CD14-positive monocyte (primary cell): ENCODE measurements at regions not wholly inside any gene's neighbourhood (a gene's known extent, or its start where the extent isn't known, plus 50 kb on each side); places are given as distances from the start of the nearest gene placed in this dataset.

ENCODE experiments used
- DNase-seq, 3 donors: peaks; one replicate each; pipeline ENCODE4 v3.0.0-alpha.2; 2011 to 2022
- H2AFZ ChIP-seq: 2 replicates; pipeline ENCODE4 v1.6.0; 2012; ENCODE audit warnings: mild to moderate bottlenecking, low read depth, low read length, inconsistent platforms; ENCODE audit not compliant: insufficient read depth, poor library complexity, severe bottlenecking
- H3K27ac ChIP-seq, 2 donors: 1 replicate in 1 of 2; 2 replicates in 1 of 2; pipeline ENCODE4 v1.5.1; 2012 to 2013; ENCODE audit warnings: low read length in 2 of 2, control low read depth in 1 of 2, inconsistent platforms in 1 of 2, low read depth in 1 of 2, mild to moderate bottlenecking in 1 of 2
- H3K27me3 ChIP-seq, 2 donors: one replicate each; pipeline versions ENCODE4 v1.6.0 to v1.6.1; 2011 to 2013; ENCODE audit warnings: low read length in 2 of 2; ENCODE audit not compliant: control insufficient read depth in 2 of 2, insufficient read depth in 2 of 2
- H3K36me3 ChIP-seq, 2 donors: replicated peaks in 1 of 2; 1 replicate in 1 of 2; 2 replicates in 1 of 2; pipeline versions ENCODE4 v1.5.1 to v1.6.1; 2012 to 2013; ENCODE audit warnings: low read length in 2 of 2, control low read depth in 1 of 2, inconsistent platforms in 1 of 2, mild to moderate bottlenecking in 1 of 2; ENCODE audit not compliant: insufficient read depth in 2 of 2, control insufficient read depth in 1 of 2
- H3K4me1 ChIP-seq, 2 donors: 1 replicate in 1 of 2; 2 replicates in 1 of 2; pipeline versions ENCODE4 v1.5.1 to v1.6.1; 2012 to 2013; ENCODE audit warnings: low read length in 2 of 2, control low read depth in 1 of 2, inconsistent platforms in 1 of 2, mild to moderate bottlenecking in 1 of 2, moderate library complexity in 1 of 2; ENCODE audit not compliant: insufficient read depth in 2 of 2, control insufficient read depth in 1 of 2
- H3K4me2 ChIP-seq: replicated peaks from 2 replicates; pipeline ENCODE3; 2012; ENCODE audit warnings: low read length, moderate library complexity, mild to moderate bottlenecking; ENCODE audit not compliant: poor library complexity, severe bottlenecking; ENCODE audit errors: extremely low read depth
- H3K4me3 ChIP-seq, 3 experiments: fragments of 200-600 bp in 1 of 3; sonication (generic) in 1 of 3; replicated peaks in 1 of 3; 1 replicate in 2 of 3; 2 replicates in 1 of 3; pipeline ENCODE4 v1.5.1; 2011 to 2013; ENCODE audit warnings: low read length in 3 of 3, mild to moderate bottlenecking in 3 of 3, control low read depth in 2 of 3, low read depth in 2 of 3, inconsistent platforms in 1 of 3, moderate library complexity in 1 of 3
- H3K79me2 ChIP-seq: 2 replicates; pipeline ENCODE4 v1.6.0; 2012; ENCODE audit warnings: mild to moderate bottlenecking, control low read depth, inconsistent platforms, low read length, moderate library complexity; ENCODE audit not compliant: insufficient read depth
- H3K9ac ChIP-seq: 2 replicates; pipeline ENCODE4 v1.6.0; 2017; ENCODE audit warnings: low read length, mild to moderate bottlenecking; ENCODE audit not compliant: insufficient read depth, poor library complexity, severe bottlenecking
- H3K9me3 ChIP-seq, 2 donors: replicated peaks in 1 of 2; 1 replicate in 1 of 2; 2 replicates in 1 of 2; pipeline versions ENCODE4 v1.5.1 to v1.6.1; 2012 to 2013; ENCODE audit warnings: low read length in 2 of 2, control low read depth in 1 of 2; ENCODE audit not compliant: control insufficient read depth in 1 of 2, insufficient read depth in 1 of 2
- H4K20me1 ChIP-seq: 2 replicates; pipeline ENCODE4 v1.6.0; 2012; ENCODE audit warnings: mild to moderate bottlenecking, low read length, control low read depth, moderate library complexity; ENCODE audit not compliant: insufficient read depth
- H3K27ac Mint-ChIP-seq, 7 donors: one replicate each; pipeline ENCODE4 v1.8.0; 2020; ENCODE audit warnings: mild to moderate bottlenecking in 7 of 7, mixed read lengths in 7 of 7, moderate library complexity in 6 of 7, inconsistent platforms in 2 of 7
- H3K27me3 Mint-ChIP-seq, 3 donors: one replicate each; pipeline ENCODE4 v1.8.0; 2021 to 2022; ENCODE audit warnings: low read depth in 3 of 3, mild to moderate bottlenecking in 3 of 3, mixed read lengths in 3 of 3, moderate library complexity in 3 of 3, inconsistent platforms in 1 of 3
- H3K36me3 Mint-ChIP-seq, 2 donors: one replicate each; pipeline ENCODE4 v1.8.0; 2020; ENCODE audit warnings: mixed read lengths in 2 of 2, inconsistent platforms in 1 of 2, mild to moderate bottlenecking in 1 of 2
- H3K4me1 Mint-ChIP-seq: one replicate; pipeline ENCODE4 v1.8.0; 2020; ENCODE audit warnings: mild to moderate bottlenecking, mixed read lengths
- H3K4me3 Mint-ChIP-seq, 2 donors: one replicate each; pipeline ENCODE4 v1.8.0; 2020; ENCODE audit warnings: mild to moderate bottlenecking in 2 of 2, mixed read lengths in 2 of 2, moderate library complexity in 1 of 2
- H3K9me3 Mint-ChIP-seq, 7 donors: one replicate each; pipeline ENCODE4 v1.8.0; 2020 to 2022; ENCODE audit warnings: mixed read lengths in 7 of 7, mild to moderate bottlenecking in 6 of 7, moderate library complexity in 6 of 7, inconsistent platforms in 2 of 7
- WGBS: methylation state at CpG from one replicate; pipeline ENCODE4 v1.1.5; 2013; ENCODE audit warnings: missing lambda C conversion rate; ENCODE audit not compliant: insufficient coverage; 5-methylcytosine and 5-hydroxymethylcytosine counted together
- intact Hi-C, 2 donors: fragments of 100-400 bp; cut with micrococcal nuclease; formaldehyde crosslinking; loops; one replicate each; pipeline versions ENCODE4 v1.15.0 to v1.15.1; 2023
- TF ChIP-seq, protein P1 (sequence below): fragments of 200-600 bp; IDR thresholded peaks from one replicate; pipeline ENCODE4 v1.8.0; 2022; ENCODE audit warnings: antibody characterized with exemption, mild to moderate bottlenecking

DNA sequence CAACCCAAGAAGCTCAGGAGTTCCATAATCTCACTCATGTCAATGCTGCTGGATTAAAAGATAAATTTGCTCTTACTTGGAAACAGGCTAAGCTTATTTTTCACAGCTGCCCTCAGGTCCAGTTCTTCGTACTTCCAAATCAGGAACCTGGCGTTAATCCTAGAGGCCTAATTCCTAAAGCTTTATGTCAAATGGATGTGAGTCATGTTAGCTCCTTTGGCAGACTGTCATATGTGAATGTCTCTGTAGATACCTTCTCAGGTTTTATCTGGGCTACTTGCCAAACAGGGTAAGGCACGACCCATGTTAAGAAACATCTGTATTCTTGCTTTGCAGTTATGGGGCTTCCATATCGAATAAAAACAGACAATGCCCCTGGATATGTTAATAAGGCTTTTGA lies 504.6 kb downstream of the ALG10 start:
- Histone ChIP-seq H3K4me1 (no peaks in the 10 kb centered on the region), H3K9me3 (peaks cover 37 to 93% of the 10 kb centered on the region in 2 donors), H3K79me2 (no peaks in the 10 kb centered on the region), H3K27me3 (no peaks in the 10 kb centered on the region), H2AFZ (no peak overlapping the region), H3K4me3 (no peak overlapping the region), H3K27ac (no peak overlapping the region), H3K4me2 (no peak overlapping the region), H4K20me1 (no peaks in the 10 kb centered on the region), H3K9ac (no peak overlapping the region), H3K36me3 (no peaks in the 10 kb centered on the region)
- Mint-ChIP-seq H3K36me3 (no peaks in the 10 kb centered on the region), H3K4me1 (no peaks in the 10 kb centered on the region), H3K27ac (no peak overlapping the region), H3K27me3 (no peaks in the 10 kb centered on the region), H3K9me3 (peaks cover 16 to 32% (median 25%) of the 10 kb centered on the region in 7 donors), H3K4me3 (no peak overlapping the region)
- 100% methylated on average over 2 of the region's 4 CpGs for WGBS
- intact Hi-C loops, result no loop called here
- TF ChIP-seq, protein P1, sequence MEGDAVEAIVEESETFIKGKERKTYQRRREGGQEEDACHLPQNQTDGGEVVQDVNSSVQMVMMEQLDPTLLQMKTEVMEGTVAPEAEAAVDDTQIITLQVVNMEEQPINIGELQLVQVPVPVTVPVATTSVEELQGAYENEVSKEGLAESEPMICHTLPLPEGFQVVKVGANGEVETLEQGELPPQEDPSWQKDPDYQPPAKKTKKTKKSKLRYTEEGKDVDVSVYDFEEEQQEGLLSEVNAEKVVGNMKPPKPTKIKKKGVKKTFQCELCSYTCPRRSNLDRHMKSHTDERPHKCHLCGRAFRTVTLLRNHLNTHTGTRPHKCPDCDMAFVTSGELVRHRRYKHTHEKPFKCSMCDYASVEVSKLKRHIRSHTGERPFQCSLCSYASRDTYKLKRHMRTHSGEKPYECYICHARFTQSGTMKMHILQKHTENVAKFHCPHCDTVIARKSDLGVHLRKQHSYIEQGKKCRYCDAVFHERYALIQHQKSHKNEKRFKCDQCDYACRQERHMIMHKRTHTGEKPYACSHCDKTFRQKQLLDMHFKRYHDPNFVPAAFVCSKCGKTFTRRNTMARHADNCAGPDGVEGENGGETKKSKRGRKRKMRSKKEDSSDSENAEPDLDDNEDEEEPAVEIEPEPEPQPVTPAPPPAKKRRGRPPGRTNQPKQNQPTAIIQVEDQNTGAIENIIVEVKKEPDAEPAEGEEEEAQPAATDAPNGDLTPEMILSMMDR, result no peak
- DNase-seq, result no peak

GRCh38 chr12:34547276-34547675 lies 525.0 kb downstream of the ALG10 start:
- WGBS, result 80% methylated on average over 2 of the region's 4 CpGs
- no peaks in the 10 kb centered on the region for H3K36me3 Mint-ChIP-seq
- no peaks in the 10 kb centered on the region for H3K36me3 ChIP-seq
- no peak overlapping the region for H3K4me3 ChIP-seq
- peaks cover 0 to 99% of the 10 kb centered on the region in 2 donors for H3K9me3 ChIP-seq
- intact Hi-C loops, result no loop called here
- H3K27ac Mint-ChIP-seq, result no peak overlapping the region
- H3K27me3 ChIP-seq, result no peaks in the 10 kb centered on the region
- H3K4me3 Mint-ChIP-seq, result no peak overlapping the region
- no peaks in the 10 kb centered on the region for H3K27me3 Mint-ChIP-seq
- no peak overlapping the region for H2AFZ ChIP-seq
- H4K20me1 ChIP-seq, result no peaks in the 10 kb centered on the region
- no peaks in the 10 kb centered on the region for H3K79me2 ChIP-seq
- no peaks in the 10 kb centered on the region for H3K4me1 ChIP-seq
- DNase-seq, result no peak
- TF ChIP-seq, protein P1, result no peak
- no peaks in the 10 kb centered on the region for H3K4me1 Mint-ChIP-seq
- H3K9me3 Mint-ChIP-seq, result peaks cover 6 to 43% (median 29%) of the 10 kb centered on the region in 7 donors
- no peak overlapping the region for H3K9ac ChIP-seq
- H3K4me2 ChIP-seq, result no peak overlapping the region
- no peak overlapping the region for H3K27ac ChIP-seq
